Bronchial epithelial cell (primary cell): ENCODE measurements at regions not wholly inside any gene's neighbourhood (a gene's known extent, or its start where the extent isn't known, plus 50 kb on each side); places are given as distances from the start of the nearest gene placed in this dataset.

Experiments
- DNase-seq: peaks from one replicate; pipeline ENCODE4 v3.0.0-alpha.2; 2010; ENCODE audit warnings: low read depth
- FAIRE-seq: peaks from 2 replicates; lab custom pipeline; 2011; peaks lifted over from hg19 to GRCh38; lab: Jason Lieb, UNC
- H3K27me3 ChIP-seq: 2 replicates; pipeline ENCODE4 v1.5.1; 2011; ENCODE audit warnings: low read length; ENCODE audit not compliant: control insufficient read depth, insufficient read depth
- H3K36me3 ChIP-seq: 2 replicates; pipeline ENCODE4 v1.5.1; 2011; ENCODE audit warnings: low read length; ENCODE audit not compliant: control insufficient read depth, insufficient read depth
- H3K4me3 ChIP-seq: 2 replicates; pipeline ENCODE4 v1.5.1; 2011; ENCODE audit warnings: mild to moderate bottlenecking, low read depth, low read length, control low read depth
- CTCF ChIP-seq: IDR thresholded peaks from 2 replicates; pipeline ENCODE4 v1.5.1; 2011; ENCODE audit warnings: mild to moderate bottlenecking, moderate library complexity, low read length, control low read depth, inconsistent platforms; ENCODE audit not compliant: insufficient read depth, severe bottlenecking

- DNase-seq: peak; percentile 94
- H3K27me3 ChIP-seq: no peaks in the 10 kb centered on the region
- TF ChIP-seq CTCF: no peak
- peak; percentile 32 for FAIRE-seq
- peak overlapping the region; percentile 12 for H3K4me3 ChIP-seq
- H3K36me3 ChIP-seq: no peaks in the 10 kb centered on the region
Observed at GRCh38 chr7:54831046-54831643, 72.1 kb upstream of the SEC61G start.

- FAIRE-seq: peak; percentile 86
Observed at GRCh38 chr7:54831644-54832095, 72.7 kb upstream of the SEC61G start.

GRCh38 chr7:54833001-54833467 is 74.0 kb upstream of the SEC61G start:
- no peaks in the 10 kb centered on the region for H3K27me3 ChIP-seq
- TF ChIP-seq CTCF: no peak

More at GRCh38 chr7:54831644-54832095, 72.7 kb upstream of the SEC61G start:
- no peak for TF ChIP-seq CTCF
- DNase-seq: peak; percentile 100
- H3K4me3 ChIP-seq: no peak overlapping the region
- H3K27me3 ChIP-seq: no peaks in the 10 kb centered on the region
- H3K36me3 ChIP-seq: no peaks in the 10 kb centered on the region

GRCh38 chr7:54837168-54837567 is 78.2 kb upstream of the SEC61G start:
- no peaks in the 10 kb centered on the region for H3K36me3 ChIP-seq
- no peak for FAIRE-seq
- H3K27me3 ChIP-seq: no peaks in the 10 kb centered on the region
- no peak for TF ChIP-seq CTCF
- no peak overlapping the region for H3K4me3 ChIP-seq
- DNase-seq: no peak

More at GRCh38 chr7:54833001-54833467, 74.0 kb upstream of the SEC61G start:
- Histone ChIP-seq H3K36me3 (no peaks in the 10 kb centered on the region), H3K4me3 (no peak overlapping the region)
- FAIRE-seq (no peak), DNase-seq (no peak)

GRCh38 chr7:54837761-54838160 is 78.8 kb upstream of the SEC61G start:
- no peak for TF ChIP-seq CTCF
- FAIRE-seq: no peak
- no peak for DNase-seq
- H3K36me3 ChIP-seq: no peaks in the 10 kb centered on the region
- H3K27me3 ChIP-seq: no peaks in the 10 kb centered on the region
- no peak overlapping the region for H3K4me3 ChIP-seq
